ENCODE measurements at regions not wholly inside any gene's neighbourhood (a gene's known extent, or its start where the extent isn't known, plus 50 kb on each side); places are given as distances from the start of the nearest gene placed in this dataset.

- no peaks in the 10 kb centered on the region for H3K36me3 ChIP-seq
- TF ChIP-seq CTCF (IDR thresholded peaks at IDR 0.05) = no peak
- H3K9me3 ChIP-seq = no peaks in the 10 kb centered on the region
- no peaks in the 10 kb centered on the region for H3K4me1 ChIP-seq
- no peak overlapping the region for H3K4me3 ChIP-seq
- H3K27me3 ChIP-seq (ENCODE audit: low read depth) = no peaks in the 10 kb centered on the region
- DNase-seq = no peak
- intact Hi-C loops (cut with DNase I) = no loop called here
- ATAC-seq = no peak
- H3K27ac ChIP-seq = no peak overlapping the region
Observed at GRCh38 chr4:12583275-12583674, 900.9 kb downstream of the RAB28 start.

GRCh38 chr4:12580787-12581186, 903.4 kb downstream of the RAB28 start:
- Histone ChIP-seq H3K27ac (no peak overlapping the region), H3K27me3 (ENCODE audit: low read depth) (no peaks in the 10 kb centered on the region), H3K4me1 (no peaks in the 10 kb centered on the region), H3K36me3 (no peaks in the 10 kb centered on the region), H3K9me3 (no peaks in the 10 kb centered on the region), H3K4me3 (no peak overlapping the region)
- intact Hi-C loops (cut with DNase I) = no loop called here
- no peak for TF ChIP-seq CTCF (IDR thresholded peaks at IDR 0.05)
- no peak for DNase-seq
- ATAC-seq = no peak

DNA sequence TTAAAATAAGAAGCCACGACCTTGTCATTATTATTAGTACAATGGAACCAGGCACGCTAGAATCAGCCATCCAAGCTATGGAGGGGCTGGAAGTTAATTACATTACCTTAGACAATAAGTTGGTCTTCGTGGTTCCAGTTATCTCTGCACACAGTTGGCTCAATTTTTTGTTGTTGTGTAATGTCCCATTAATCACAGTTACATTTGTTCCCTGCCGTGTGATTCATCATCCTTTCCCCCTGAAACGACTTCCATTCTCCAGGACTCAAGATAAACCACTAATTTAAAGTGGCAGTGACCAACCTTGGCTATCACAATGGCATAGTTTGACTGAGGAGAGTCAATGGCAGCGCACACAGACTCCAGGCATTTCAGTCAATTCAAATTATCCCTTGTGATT, 905.0 kb downstream of the RAB28 start:
- DNase-seq (no peak), ATAC-seq (no peak)
- Histone ChIP-seq H3K9me3 (no peaks in the 10 kb centered on the region), H3K4me1 (no peaks in the 10 kb centered on the region), H3K27me3 (ENCODE audit: low read depth) (no peaks in the 10 kb centered on the region), H3K4me3 (no peak overlapping the region), H3K36me3 (no peaks in the 10 kb centered on the region), H3K27ac (no peak overlapping the region)
- intact Hi-C loops (cut with DNase I) = no loop called here
- TF ChIP-seq CTCF (IDR thresholded peaks at IDR 0.05) = no peak

GRCh38 chr4:12576409-12576808, 907.7 kb downstream of the RAB28 start:
- Histone ChIP-seq H3K9me3 (no peaks in the 10 kb centered on the region), H3K4me1 (no peaks in the 10 kb centered on the region), H3K27me3 (ENCODE audit: low read depth) (no peaks in the 10 kb centered on the region), H3K27ac (no peak overlapping the region), H3K36me3 (no peaks in the 10 kb centered on the region), H3K4me3 (no peak overlapping the region)
- TF ChIP-seq CTCF (IDR thresholded peaks at IDR 0.05) = no peak
- ATAC-seq (no peak), DNase-seq (no peak)
- intact Hi-C loops (cut with DNase I) = no loop called here

DNA sequence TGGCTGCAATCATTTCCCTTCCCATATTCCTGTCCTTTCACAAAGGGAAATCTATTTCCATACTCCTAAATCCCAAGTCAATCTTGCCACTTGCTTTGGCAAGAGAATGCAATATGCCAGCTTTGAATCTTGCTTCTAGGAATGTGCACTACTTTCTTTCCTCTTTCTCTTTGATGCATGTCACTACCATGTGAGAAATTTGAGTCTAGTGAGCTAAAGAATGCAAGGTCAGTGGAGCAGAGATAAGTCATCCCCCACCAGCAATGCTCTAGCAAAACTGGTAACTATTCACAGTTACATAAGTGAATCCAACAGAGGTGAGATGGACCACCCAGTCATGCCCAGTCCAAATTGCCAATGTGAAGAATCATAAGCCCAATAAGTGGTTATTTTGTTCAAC, 910.4 kb downstream of the RAB28 start:
- no peak overlapping the region for H3K4me3 ChIP-seq
- intact Hi-C loops (cut with DNase I) = no loop called here
- DNase-seq = no peak

More for the DNA sequence above, 910.4 kb downstream of the RAB28 start:
- no peak for ATAC-seq
- no peaks in the 10 kb centered on the region for H3K27me3 ChIP-seq (ENCODE audit: low read depth)
- no peak for TF ChIP-seq CTCF (IDR thresholded peaks at IDR 0.05)
- no peak overlapping the region for H3K27ac ChIP-seq
- H3K4me1 ChIP-seq = no peaks in the 10 kb centered on the region
- no peaks in the 10 kb centered on the region for H3K9me3 ChIP-seq
- H3K36me3 ChIP-seq = no peaks in the 10 kb centered on the region

All from lower lobe of right lung (tissue), 2 donors.